CD4-positive, alpha-beta T cell treated with Interleukin-6 at 100 ng/mL for 8 hours (primary cell): ENCODE measurements at regions not wholly inside any gene's neighbourhood (a gene's known extent, or its start where the extent isn't known, plus 50 kb on each side); places are given as distances from the start of the nearest gene placed in this dataset.
"Not testable (repeated sequence)": the region's sequence is repeated elsewhere in the genome, so short reads cannot be mapped to it uniquely, and the experiment has no call there.

Source experiments
- DNase-seq: peaks from one replicate; pipeline ENCODE4 v3.0.0-alpha.2; 2020; ENCODE audit warnings: mixed read lengths, low spot score

DNA sequence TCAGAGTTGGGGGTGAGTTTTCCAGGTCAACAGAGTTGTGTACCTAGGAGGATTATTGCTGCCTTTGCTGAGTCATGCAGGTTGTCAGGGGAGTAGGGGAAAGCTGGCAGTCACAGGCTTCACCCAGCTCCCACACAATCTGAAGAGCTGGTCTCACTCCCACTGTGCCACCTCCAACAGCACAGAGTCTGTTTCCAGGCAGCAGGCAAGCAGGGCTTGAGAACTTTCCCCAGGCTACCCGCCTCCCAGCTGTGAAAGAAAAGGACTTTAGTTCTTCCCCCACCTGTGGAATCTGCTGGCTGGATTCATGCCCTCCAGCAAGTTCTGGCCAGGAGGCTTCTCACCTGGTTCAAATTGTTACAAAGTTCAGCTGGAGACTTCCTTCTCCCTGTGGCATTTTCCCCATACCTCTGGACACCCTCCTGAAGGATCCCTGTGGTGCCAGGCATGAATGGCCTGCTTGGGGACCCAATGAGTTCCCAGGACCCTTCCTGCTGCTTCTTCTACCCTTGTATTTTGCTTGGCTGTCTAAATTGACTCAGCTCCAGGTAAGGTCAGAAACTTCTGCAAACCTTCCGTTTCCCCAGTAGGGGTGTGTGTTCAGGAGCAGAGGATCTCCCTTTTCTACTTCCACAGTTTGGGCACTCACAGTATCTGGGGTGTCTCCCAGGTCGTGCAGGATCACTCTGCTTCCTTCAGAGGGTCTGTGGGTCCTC, 378.1 kb upstream of the MAN1A1 start:
- no peak for DNase-seq

DNA sequence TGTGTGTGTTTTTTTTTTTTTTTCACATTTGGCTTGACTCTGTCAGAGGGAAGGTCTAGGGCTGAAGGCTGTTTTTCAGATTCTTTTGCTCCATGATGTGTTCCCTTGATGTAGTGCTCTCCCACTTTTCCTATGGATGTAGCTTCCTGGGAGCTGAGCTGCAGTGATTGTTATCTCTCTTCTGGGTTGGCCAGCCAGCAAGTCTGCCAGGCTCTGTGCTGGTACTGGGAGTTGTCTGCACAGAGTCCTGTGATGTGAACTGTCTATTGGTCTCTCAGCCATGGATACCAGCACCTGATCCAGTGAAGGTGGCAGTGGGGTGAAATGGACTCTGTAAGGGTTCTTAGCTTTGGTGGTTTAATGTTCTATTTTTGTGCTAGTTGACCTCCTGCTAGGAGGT, 377.4 kb upstream of the MAN1A1 start:
- not testable (repeated sequence) for DNase-seq

DNA sequence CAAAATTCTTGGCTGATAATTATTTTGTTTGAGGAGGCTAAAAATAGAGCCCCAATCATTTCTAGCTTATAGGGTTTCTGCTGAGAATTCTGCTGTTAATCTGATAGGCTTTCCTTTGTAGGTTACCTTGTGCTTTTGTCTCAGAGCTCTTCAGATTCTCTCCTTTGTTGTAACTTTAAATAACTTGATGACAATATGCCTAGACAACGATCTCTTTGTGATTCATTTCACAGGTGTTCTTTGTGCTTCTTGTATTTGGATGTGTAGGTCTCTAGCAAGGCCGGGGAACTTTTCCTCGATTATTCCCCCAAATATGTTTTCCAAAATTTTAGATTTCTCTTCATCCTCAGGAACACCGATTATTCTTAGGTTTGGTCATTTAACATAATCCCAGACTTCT, 376.5 kb upstream of the MAN1A1 start:
- no peak for DNase-seq

DNA sequence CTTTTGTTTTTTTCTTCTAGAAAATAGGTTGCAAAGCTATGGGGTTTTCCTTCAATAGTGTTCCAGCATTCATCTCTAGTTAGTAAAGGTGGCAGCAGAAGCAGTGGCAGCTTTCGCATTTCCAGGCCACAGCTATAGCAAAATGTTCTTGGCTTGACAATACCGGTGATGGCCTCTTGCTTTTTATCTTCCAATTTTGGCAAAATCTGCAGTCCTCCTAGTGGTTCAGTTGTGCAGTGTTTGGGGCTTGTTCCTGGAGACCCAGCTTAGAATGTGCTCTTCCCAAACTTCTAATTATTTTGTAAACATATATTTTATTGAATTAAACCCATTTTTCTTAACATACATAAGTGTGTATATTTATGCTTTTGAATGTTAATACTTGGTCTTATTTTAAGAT, 370.6 kb upstream of the MAN1A1 start:
- no peak for DNase-seq

DNA sequence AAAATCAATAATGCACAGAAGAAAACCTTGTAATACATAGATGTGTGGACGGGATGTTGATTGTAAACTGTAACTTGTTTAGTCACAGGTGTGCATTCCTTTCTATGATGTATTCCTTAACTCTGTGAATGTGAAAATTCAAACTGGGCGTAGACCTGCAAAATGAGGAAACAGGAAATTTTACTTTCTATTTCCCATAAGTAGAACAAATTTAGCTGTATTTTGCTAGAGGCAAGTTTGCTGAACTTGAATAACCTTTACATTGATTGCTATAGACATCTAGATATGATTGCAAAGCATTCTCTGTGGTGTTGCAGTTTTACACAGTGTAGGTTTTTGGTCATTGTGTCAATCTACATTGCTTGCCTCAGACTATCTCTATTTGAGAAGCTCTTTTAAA, 368.4 kb upstream of the MAN1A1 start:
- no peak for DNase-seq

DNA sequence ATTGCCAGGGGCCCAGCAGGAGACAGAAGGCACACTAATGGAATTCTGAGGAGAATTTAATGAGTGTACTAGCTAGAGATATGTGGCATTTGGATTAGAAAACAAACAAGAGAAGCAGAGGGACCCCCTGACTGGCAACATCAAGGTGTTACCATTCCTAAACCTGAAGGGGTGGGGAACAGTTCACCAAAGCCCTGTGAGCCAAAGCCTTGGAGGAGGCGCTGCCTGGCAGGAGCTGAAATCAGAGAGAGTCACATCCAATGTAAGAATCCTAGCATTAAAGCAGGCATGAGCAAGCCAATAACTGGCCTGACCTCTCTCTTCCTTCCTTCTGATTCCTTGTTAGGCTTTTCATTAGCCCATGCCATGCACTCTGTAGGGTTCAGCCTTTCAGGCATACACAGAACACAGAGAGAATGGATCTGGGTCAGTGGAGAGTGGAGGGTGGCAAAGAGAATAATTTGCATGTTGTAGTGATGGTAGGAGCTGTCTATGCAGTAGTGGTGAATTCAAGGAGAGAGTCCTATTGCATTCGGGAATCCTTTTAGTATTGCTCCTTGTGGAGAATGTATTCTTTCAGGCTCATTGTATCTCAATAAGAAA, 367.2 kb upstream of the MAN1A1 start:
- DNase-seq = no peak

DNA sequence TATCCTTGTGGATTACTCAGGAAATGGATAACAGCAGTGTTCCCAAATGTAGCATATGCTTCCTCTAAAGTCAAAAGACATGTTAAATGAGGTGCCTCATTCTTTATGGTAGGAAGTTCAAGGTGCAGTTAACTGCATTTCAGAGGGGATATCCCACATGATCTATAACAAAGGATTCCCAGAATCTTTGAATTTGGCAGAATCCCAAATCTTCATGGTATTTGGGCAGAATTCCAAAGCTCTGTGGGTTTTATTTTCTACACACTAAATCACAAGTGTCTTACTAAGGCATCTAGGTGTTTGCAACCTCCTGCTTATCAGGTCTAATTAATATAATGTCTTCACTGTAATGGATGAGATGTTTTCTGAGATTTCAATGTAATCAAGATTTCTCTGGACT, 364.3 kb upstream of the MAN1A1 start:
- no peak for DNase-seq

DNA sequence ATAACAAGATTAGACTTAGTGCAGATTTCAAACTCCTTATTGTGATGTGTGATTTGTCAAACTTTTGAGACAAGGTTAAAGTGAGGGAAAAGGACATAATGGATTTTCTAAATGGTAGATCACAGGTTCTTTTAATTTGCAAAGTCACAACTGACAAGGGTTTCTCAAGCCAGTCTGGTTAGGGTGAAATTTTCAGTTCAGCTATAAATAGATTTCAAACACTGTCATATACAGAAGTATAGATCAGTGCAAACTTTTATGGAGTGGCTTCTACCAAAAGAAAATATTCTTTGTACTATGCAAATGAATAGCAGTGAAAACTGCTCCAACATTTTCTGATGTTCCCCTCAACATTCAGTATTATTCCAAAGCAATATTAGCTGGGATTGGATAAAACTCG, 337.1 kb upstream of the MAN1A1 start:
- DNase-seq = no peak

DNA sequence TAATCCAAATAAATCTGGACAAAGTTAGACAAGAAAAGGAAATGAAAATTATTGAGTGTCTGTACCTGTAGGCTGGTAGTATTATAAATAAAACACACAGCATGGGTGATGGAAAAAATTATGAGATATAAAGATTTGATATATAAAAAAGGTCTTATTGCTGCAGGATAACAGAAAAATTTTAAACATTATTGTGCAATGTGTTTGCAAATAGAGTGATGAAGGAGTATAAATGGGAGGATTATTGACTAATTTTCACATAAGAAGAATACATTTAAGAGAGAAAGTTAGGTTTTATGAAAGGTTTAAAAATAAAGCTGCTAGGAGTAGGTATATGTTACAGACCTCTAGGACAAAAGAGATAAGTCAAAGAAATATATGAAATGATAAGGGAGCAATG, 336.7 kb upstream of the MAN1A1 start:
- DNase-seq = no peak

DNA sequence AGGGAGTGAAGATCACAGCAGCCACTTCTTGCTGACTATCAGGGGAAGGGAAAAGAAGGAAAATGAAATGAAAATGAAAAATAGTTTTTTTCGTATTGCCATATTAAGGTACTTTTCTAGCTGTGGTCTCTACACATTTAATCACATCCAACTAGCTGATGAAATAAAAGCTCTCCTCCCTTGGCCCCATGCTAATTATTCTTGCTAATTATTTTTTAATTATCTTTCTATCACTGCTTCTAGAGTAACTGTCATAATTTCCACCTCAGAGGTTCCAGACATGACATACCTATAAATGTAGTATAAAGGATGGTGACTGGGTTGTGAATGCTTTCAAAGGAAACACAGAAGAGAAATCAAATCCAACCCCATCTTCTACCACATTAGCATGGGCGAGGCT, 334.1 kb upstream of the MAN1A1 start:
- DNase-seq = no peak

DNA sequence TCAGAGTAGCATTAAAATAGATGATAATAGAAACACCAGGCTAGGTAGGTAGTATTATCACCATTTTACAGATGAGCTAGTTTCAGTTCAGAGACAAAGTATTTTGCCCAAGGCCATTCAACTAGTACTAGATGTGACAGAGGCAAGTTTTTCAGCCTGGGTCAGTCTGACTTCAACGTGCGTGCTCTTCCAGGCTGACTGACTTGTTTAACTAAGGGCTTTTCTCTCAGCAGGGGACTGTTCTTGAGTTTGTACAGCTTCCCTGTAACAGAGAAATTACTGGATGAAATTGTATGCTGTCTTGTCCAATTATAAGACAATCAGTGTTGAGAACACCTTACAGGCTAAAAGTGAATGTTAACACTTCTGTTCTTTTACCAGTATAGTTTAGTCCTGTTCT, 333.5 kb upstream of the MAN1A1 start:
- DNase-seq = no peak

DNA sequence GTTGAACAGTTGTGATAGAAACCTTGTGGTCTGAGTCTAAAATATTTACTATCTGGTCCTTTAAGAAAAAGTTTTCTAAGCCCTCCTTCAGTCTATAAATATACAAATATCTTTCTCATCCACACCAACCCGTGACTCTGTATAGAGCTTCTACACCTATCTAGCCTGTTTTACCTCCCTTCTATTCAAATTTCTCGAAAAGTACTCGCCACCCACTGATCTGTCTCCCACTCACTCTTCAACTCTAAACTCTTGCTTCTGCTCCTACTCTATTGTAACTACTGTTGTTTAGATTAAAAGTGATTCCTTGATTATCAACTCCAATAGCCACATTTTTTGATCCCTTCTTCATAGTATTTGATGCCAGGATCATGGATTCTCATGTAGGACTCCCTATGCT, 329.4 kb upstream of the MAN1A1 start:
- no peak for DNase-seq

DNA sequence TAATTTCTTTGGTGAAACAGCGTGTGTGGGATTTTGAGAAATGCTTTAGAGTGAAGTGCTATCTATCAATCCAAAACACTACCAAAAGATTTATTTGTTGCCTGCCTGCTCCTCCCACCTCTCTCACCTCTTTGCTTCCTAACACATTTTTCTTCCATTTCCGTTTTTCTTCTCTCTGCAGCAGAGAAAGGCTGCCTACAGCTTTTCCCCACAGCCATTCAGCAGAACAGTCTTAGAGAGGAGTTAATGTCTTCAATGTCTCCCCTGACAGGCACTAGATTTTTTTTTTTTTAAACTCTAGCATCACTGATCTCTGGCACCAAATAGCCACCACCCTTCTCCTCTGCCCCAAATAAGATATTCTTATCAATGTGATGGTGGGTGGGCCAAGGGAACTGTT, 327.8 kb upstream of the MAN1A1 start:
- no peak for DNase-seq

DNA sequence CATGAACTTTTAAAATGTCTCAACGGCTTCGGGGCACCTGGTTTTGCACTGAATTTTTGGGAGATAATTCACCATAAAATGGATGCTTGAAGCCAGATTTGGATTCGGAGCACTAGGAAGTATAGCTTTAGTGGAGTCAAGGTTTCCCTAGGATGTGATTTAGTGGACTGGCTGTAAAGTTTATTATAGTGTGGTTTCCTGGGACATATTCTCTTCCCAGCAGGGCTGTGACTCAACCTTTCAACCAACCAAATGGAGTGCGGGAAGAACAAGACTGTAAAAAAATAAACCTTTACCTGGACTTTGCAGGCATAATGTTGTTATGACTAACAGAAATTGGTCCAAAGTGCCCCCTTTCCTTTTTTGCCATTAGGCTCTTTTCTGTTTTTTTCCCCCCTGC, 327.4 kb upstream of the MAN1A1 start:
- no peak for DNase-seq

DNA sequence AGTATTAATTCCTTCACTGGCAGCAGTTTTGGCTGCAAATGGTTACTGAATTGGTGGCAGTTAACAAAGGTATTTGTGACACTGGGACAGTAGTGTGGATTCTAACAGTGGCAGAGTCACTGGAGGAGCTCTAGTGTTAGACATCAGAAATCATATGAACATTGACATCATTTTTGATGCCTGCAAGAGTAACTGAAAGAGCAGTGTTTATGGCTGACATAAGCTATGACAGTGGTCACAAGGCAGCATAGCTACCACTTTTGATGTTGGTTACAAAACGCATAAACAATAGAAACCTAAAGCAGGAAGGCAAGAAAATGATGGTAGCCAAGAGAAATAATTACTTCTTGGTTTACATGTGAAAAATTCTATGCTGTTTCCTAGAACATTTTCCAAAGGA, 326.7 kb upstream of the MAN1A1 start:
- no peak for DNase-seq

DNA sequence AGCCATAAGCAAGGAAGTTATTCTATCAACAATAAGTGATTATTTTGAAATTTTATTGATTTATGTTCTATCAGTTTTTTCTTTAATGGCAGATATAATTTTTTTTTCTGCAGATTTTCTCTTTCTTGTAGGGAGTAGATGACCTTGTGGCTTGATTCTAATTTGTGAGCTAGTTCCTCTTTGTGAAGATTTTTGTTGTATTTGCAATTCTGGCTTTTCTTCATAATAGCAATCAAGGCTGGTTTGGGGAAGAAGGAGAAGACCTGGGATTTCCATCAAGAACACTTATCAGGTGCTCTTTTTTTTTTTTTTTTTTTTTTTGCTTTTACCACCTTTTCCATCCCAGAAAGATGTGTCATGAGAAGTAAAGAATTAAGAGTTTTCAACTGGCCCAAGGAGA, 324.2 kb upstream of the MAN1A1 start:
- no peak for DNase-seq

DNA sequence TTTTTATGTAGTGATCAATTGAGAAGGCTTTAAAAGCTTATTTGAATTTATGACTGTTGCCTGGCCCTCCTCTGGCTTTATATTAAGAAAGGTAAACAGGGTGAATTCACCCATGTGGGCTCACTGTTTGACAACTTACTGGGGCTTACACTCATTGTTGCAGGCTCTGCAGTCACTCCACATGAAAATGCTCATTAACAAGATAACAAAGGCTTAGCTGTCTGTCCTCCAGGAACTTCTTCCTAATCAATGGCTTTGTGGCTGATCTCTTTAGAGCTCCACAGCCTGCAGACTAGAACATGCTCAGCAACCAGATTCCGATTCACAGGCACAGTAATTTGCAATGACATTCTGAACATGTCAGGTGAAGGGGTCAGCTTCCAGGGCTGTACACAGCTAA, 323.2 kb upstream of the MAN1A1 start:
- no peak for DNase-seq

DNA sequence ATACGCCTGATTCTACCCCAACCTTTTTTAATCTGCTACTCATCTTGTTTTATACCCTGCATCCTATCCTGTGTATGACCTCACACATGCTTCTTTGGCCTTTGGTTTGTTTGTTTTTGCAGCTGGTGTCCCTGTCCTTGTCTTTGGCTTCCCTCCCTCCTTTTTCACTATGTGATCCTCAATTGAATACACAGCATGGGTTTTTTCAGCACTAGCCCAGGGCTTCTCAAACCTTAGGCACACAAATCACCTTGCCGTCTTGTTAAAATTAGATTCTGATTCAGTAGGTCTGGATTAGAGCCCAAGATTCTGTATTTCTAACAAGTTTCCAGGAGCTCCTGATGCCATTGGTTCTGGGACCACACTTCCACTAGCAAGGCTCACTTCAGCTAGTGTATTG, 321.5 kb upstream of the MAN1A1 start:
- DNase-seq = no peak

DNA sequence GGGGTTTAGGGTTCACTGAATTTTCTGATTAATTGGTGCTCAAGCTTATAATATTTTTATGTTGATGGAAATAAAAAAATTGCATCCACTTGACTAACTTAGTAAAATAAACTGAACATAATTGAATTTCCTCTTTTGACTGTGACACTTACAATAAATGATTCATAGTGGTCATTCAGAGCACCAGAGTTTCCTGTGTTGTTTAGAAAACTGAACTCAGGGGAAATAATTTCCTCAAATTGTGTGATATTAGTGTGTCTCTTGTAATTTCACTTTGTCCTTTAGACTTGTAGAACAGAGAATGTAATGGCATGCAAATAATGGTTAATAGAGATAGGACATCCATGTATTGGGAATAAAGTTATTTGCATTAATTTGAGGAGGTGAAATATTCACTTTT, 319.7 kb upstream of the MAN1A1 start:
- no peak for DNase-seq

DNA sequence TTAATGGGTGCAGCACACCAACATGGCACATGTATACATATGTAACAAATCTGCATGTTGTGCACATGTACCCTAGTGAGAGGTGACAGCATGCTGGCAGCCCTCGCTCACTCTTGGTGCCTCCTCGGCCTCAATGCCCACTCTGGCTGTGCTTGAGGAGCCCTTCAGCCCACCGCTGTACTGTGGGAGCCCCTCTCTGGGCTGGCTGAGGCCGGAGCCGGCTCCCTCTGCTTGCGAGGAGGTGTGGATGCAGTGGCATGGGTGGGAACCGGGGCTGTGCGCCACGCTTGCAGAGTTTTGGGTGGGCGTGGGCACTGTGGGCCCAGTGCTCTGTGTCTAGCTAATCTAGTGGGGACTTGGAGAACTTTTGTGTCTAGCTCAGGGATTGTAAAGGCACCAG, 315.9 kb upstream of the MAN1A1 start:
- not testable (repeated sequence) for DNase-seq

DNA sequence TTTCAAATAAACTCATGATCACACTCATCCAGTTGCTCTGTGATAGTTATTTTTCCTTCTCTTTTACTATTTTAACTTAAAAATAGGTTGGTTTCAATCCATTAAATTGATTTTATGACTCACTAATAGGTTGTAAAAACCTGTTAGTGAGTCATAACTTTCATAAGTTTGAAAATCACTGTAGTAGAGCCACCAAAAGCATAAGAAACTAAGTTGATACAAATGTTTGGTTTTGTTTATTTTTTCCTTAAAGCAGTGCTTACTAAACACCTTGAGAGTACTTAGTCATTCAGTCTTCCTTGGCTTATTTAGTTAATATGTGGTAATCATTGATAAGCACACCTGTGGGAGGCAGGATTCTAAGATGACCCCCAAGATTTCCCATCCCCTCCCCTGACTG, 312.1 kb upstream of the MAN1A1 start:
- DNase-seq = no peak

DNA sequence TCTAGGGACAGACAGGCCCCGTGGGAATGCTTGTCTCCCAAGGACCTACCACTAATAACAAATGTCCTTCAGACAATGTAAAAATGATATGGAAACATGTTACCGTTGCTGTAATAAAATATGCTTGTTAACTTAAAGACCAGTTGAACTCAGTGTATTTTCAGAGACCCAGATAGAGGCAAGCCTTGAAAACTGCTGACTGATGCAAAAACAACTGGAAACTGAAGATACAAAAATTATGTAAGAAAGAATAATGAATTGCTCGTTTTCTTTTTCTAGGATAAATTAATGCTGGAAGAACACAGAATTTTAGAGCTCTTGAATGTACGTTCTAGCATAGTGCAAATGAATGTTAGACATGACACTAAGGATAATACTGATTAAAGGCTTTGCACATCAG, 311.5 kb upstream of the MAN1A1 start:
- no peak for DNase-seq

DNA sequence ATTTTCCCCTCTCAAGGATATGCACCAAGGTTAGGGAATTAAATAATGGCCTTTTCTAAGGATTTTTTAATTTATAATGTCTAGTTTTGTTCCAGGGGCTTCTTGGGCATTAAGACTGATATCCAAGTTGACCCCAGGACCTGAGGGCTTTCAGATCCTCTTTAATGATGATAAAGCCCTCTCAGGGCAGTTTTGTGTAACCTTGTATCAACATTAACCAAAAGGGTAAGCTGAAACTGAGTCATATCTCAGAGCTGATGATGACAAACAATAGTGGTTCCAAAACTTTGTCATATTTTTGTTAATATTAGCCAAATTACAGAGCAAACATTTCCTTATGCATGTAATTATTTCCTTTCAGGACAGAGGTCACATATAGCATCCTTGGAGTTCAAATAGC, 309.4 kb upstream of the MAN1A1 start:
- no peak for DNase-seq

DNA sequence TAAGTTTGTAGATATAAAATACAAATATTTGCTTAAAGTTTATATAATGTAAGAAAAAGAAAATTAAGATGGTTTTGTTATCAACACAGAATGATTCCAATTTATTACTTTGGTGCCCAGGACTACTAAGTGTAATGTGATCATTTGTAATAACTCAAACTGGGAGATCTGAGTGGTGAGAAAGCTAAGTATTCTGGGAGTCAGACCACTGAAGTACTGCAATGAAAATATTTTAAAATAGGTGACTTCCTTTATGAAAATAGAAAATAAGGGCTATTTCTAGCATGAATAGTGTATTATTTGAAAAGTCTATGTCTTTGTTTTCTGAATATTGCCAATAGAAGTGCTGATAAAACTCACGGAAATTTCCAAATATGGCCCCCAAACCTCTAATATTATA, 305.6 kb upstream of the MAN1A1 start:
- no peak for DNase-seq
